ENCODE measurements at regions not wholly inside any gene's neighbourhood (a gene's known extent, or its start where the extent isn't known, plus 50 kb on each side); places are given as distances from the start of the nearest gene placed in this dataset.
"Not testable (repeated sequence)": the region's sequence is repeated elsewhere in the genome, so short reads cannot be mapped to it uniquely, and the experiment has no call there.

GRCh38 chr11:104776501-104777170, 121.6 kb downstream of the CASP12 start:
- DNase-seq (ENCODE audit: low read depth), result no peak

GRCh38 chr11:104774578-104774977, 123.7 kb downstream of the CASP12 start:
- no peak for DNase-seq (ENCODE audit: low read depth)

GRCh38 chr11:104772806-104773241, 125.4 kb downstream of the CASP12 start:
- DNase-seq (ENCODE audit: low read depth), result peak; percentile 84

GRCh38 chr11:104771763-104772162, 126.5 kb downstream of the CASP12 start:
- no peak for DNase-seq (ENCODE audit: low read depth)

- not testable (repeated sequence) for DNase-seq (ENCODE audit: low read depth)
Observed at GRCh38 chr11:104771046-104771445, 127.2 kb downstream of the CASP12 start.

DNA sequence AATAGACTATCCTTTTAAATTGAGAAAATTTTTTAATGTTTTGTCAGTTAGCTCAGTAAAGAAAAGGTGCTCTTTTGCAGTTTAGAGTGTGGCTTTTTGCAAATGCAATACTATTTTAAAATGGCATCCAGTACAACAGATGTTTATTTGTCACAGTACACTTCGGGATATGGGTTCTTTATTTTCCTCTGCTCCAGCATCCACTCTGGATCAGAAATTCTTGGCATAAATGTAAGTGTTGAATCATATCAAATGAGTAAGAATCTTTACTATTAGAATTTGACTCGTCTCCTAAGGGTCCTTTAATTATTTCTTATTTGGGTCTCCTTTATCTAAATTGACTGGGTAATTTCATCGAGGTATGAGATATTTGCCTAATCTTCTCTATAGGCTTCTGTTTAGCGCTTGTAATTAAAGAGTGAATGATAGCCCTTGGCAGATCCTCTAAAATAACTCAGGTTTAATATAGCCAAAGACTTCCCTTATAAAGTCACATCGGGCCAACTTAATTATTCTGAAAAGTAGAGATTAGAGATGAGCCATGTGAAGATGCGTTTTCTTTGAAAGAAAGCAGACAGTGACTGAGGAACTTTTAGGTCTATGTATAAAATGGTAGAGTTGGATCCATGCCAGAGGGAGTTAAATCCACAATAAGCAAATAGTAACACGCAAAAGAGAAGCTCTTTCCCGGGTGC, 132.7 kb downstream of the CASP12 start:
- no peak for DNase-seq (ENCODE audit: low read depth)

GRCh38 chr11:104764710-104765045, 133.6 kb downstream of the CASP12 start:
- no peak for DNase-seq (ENCODE audit: low read depth)

GRCh38 chr11:104763930-104764709, 134.1 kb downstream of the CASP12 start:
- DNase-seq (ENCODE audit: low read depth), result no peak

DNA sequence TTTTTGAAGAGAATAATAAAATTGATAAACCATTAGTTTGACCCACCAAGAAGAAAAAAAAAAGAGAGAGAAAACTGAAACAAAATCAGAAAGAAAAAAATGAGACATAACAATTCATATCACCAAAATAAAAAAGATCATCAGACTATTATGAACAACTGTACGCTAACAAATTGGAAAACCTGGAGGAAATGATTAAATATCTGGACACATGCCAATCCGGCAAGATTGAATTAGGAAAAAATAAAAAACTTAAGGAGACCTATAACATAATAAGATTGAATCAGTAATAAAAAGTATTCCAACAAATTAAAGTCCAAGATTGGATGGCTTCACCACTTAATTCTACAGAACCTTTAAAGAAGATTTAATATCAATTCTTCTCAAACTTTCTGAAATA, 136.7 kb downstream of the CASP12 start:
- DNase-seq (ENCODE audit: low read depth), result no peak

- DNase-seq (ENCODE audit: low read depth), result no peak
Observed at GRCh38 chr11:104759464-104759863, 138.8 kb downstream of the CASP12 start.

DNA sequence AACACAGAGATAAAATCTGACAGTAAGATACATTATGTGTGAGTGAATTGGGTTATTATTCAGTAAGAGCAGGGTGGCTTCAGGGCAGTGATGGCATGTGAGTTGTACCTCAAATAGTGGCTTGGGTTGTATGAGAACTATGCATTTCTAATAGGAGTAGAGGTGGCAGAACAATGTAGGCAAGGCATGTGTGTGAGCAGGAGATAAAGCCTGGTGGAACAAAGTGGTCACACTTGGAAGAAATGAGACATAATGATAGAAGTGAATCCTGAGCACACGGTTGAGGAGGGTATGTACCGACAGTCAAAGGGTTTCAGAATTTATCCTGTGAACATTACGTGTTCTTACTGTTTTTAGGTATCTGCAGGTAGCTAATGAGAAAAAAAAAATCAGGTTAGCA, 159.3 kb downstream of the CASP12 start:
- DNase-seq (ENCODE audit: low read depth), result no peak

DNA sequence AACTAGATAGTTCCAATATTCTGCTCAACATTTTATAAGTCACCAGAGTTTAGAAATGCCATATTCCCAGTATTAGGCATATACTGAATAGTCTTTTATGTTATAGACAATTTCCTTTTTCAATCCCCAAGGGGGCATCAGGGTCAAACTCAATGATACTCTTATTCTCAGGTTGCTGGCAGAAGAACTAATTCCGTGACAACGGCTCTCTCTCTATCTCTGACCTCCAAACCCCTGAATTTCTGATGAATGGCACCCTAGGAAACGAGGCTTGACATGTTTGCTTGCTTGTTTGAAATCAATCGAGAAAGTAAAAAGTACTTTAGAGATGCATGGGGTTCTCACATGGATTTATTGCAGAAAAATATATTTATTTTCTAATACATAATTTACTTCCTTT, 160.1 kb downstream of the CASP12 start:
- DNase-seq (ENCODE audit: low read depth), result no peak

- DNase-seq (ENCODE audit: low read depth), result no peak
Observed at GRCh38 chr11:104736502-104736901, 161.8 kb downstream of the CASP12 start.

DNA sequence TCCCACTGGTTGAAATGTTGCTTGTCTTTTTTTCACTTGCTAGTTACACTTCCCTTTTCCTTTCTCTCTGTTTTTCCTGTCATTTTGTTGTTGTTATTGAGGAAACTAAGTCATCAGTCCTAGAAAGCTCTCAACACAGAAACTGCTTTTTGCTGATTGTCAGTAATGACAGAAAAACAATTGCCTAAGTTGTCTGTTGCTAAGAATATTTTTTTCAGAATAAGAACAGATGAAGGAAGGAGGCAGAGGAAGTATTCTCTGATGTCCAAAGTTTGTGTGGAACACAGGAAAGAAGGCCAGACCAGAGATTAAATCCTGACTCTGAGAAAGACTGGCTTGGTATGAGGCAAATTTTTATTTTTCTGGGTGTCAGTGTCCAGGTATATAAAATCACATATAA, 163.3 kb downstream of the CASP12 start:
- DNase-seq (ENCODE audit: low read depth), result no peak

- no peak for DNase-seq (ENCODE audit: low read depth)
Observed at GRCh38 chr11:104731890-104732289, 166.4 kb downstream of the CASP12 start.

DNA sequence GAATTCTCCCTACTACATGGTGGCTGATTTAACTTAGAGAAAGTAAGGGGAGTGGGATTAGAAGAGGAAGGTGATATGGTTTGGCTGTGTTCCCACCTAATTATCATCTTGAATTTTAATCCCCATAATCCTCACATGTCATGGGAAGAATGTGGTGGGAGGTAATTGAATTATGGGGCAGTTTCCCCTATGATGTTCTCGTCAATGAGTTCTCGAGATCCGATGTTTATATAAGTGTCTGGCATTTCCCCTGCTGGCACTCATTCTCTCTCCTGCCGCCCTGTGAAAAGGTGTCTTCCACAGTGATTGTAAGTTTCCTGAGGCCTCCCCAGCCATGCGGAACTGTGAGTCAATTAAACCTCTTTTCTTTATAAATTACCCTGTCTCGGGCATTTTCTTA, 169.3 kb downstream of the CASP12 start:
- no peak for DNase-seq (ENCODE audit: low read depth)

GRCh38 chr11:104727768-104728167, 170.5 kb downstream of the CASP12 start:
- no peak for DNase-seq (ENCODE audit: low read depth)

DNA sequence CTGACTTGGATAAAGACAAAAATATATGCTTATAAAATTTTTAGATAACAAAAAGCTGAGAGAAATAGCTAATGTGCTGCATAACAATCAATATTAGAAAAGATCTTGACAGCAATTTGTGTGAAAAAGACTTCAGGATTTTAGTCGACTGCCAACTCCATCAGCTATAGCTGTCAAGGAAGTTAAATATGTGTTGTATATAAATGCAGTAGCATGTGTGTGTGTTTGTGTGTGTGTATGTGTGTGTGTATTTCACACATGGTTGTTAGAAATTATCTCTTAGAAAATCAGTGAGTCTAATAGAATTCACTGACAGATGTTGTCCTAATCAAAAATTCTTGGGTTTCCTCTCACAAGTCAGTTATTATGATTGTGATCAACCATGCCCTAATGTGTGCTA, 171.2 kb downstream of the CASP12 start:
- no peak for DNase-seq (ENCODE audit: low read depth)

- no peak for DNase-seq (ENCODE audit: low read depth)
Observed at GRCh38 chr11:104725796-104726408, 172.4 kb downstream of the CASP12 start.

GRCh38 chr11:104713401-104713800, 184.9 kb downstream of the CASP12 start:
- no peak for DNase-seq (ENCODE audit: low read depth)

DNA sequence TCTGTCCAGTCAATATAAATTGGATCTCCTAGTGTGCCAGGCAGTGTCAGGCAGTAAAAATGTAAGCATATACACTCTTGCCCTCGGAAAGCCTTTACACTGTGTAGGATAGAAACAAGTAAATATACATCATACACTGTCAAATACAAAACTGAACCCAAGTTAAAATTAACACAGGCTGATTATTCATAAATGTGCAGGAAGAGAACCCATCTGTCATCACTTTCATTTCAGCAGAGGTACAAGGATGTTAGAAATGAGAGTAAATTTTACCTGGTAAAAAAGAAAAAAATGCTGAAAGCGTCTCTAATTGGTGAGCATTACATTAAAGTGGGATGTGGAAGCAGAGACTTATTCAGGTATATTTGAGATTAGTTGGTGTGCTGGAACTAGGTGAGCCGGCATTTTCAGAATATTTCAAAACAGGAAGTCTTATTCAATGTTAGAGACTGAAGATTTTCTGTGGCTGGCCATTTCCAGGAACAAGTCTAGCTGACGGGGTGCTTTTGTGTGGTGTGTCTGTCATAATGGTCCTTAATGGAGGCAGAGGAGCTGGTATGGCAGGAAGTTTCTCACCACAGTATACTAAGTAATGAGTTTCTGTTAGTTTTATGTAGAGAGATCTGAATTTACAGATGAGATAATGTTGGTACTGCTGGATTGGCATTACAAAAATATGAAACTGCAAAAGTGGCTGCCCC, 192.6 kb downstream of the CASP12 start:
- no peak for DNase-seq (ENCODE audit: low read depth)

- no peak for DNase-seq (ENCODE audit: low read depth)
Observed at GRCh38 chr11:104704888-104705287, 193.4 kb downstream of the CASP12 start.
